Smooth muscle cell (in vitro differentiated cells): ENCODE measurements at regions not wholly inside any gene's neighbourhood (a gene's known extent, or its start where the extent isn't known, plus 50 kb on each side); places are given as distances from the start of the nearest gene placed in this dataset.

ENCODE experiments used
- DNase-seq: peaks from one replicate; lab custom pipeline; 2025; ENCODE audit not compliant: unreplicated experiment; lab: John Stamatoyannopoulos, UW
- H2AFZ ChIP-seq: fragments of 200-600 bp; sonication (generic); 2 replicates; pipeline ENCODE4 v1.6.0; 2016; ENCODE audit warnings: antibody characterized with exemption, low read depth, mild to moderate bottlenecking
- H3F3A ChIP-seq: fragments of 200-600 bp; sonication (generic); 2 replicates; pipeline ENCODE4 v1.6.0; 2017; ENCODE audit warnings: antibody characterized with exemption, low read depth
- H3K27ac ChIP-seq: fragments of 200-600 bp; sonication (generic); 2 replicates; pipeline ENCODE4 v1.5.1; 2016; ENCODE audit warnings: low read depth, mild to moderate bottlenecking
- H3K27me3 ChIP-seq: fragments of 200-600 bp; sonication (generic); 2 replicates; pipeline ENCODE4 v1.6.1; 2016; ENCODE audit warnings: low read depth, mild to moderate bottlenecking
- H3K36me3 ChIP-seq: fragments of 200-600 bp; sonication (generic); 2 replicates; pipeline ENCODE4 v1.5.1; 2016; ENCODE audit warnings: low read depth
- H3K4me1 ChIP-seq: fragments of 200-600 bp; sonication (generic); 2 replicates; pipeline ENCODE4 v1.5.1; 2016; ENCODE audit warnings: low read depth
- H3K4me2 ChIP-seq: fragments of 200-600 bp; sonication (generic); 2 replicates; pipeline ENCODE4 v1.6.0; 2016; ENCODE audit warnings: mild to moderate bottlenecking
- H3K4me3 ChIP-seq: fragments of 200-600 bp; sonication (generic); 2 replicates; pipeline ENCODE4 v1.5.1; 2016; ENCODE audit warnings: mild to moderate bottlenecking
- H3K79me2 ChIP-seq: fragments of 200-600 bp; sonication (generic); 2 replicates; pipeline ENCODE4 v1.6.0; 2016; ENCODE audit warnings: low read depth, mild to moderate bottlenecking
- H3K9ac ChIP-seq: fragments of 200-600 bp; sonication (generic); 2 replicates; pipeline ENCODE4 v1.6.0; 2016; ENCODE audit warnings: low read depth
- H3K9me3 ChIP-seq: fragments of 200-600 bp; sonication (generic); replicated peaks from 2 replicates; pipeline ENCODE4 v1.5.1; 2016; ENCODE audit warnings: low read depth
- H4K20me1 ChIP-seq: fragments of 200-600 bp; sonication (generic); 2 replicates; pipeline ENCODE4 v1.6.0; 2016; ENCODE audit warnings: low read depth
- WGBS: methylation state at CpG from one replicate; pipeline ENCODE4 v1.1.7; 2016; ENCODE audit warnings: low lambda C conversion rate; 5-methylcytosine and 5-hydroxymethylcytosine counted together
- TF ChIP-seq, protein P1 (sequence below): fragments of 200-600 bp; sonication (generic); IDR thresholded peaks from 2 replicates; pipeline ENCODE4 v1.5.1; 2017; ENCODE audit warnings: borderline replicate concordance, mild to moderate bottlenecking, antibody characterized with exemption; ENCODE audit not compliant: insufficient read depth, poor library complexity, severe bottlenecking

DNA sequence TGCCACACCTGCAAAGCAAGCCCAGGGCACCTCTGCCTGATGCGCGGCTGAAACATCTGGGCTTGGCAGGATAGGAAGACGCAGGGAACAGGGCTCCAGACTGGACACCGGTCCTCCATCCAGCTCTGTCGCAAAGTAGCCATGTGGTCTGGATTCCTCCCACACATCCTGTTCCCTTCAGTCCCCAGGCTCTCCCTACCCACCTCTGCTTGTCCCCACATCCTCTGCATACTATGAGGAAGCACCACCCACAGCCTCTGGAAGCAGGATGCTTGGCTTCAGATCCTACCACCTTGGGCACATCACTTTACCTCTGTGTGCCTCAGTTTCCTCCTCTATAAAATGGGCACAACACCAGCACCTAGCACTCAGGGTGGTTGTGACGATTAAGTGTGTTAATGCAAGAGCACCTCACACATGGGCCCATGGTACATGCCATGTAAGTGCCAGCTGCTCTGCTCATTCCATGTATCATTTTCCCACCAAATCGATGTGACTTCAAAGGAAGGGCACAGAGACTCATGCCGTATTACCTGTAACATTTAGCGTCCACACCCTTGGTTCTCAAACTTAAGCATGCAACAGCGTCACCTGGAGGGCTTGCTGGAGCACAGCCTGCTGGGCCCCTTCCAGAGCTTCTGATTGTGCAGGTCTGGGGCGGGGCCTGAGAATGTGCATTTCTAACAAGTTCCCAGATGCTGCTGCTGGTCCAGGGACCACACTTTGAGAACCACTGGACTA lies 138.6 kb upstream of the SDK2 start:
- DNase-seq = no peak
- Histone ChIP-seq H3K4me3 (no peak overlapping the region), H3K4me2 (no peak overlapping the region), H2AFZ (no peak overlapping the region), H3K79me2 (no peaks in the 10 kb centered on the region), H4K20me1 (no peaks in the 10 kb centered on the region), H3K27ac (no peak overlapping the region), H3K9me3 (no peaks in the 10 kb centered on the region), H3K36me3 (no peaks in the 10 kb centered on the region), H3K27me3 (peaks cover 47% of the 10 kb centered on the region), H3K4me1 (peaks cover 20% of the 10 kb centered on the region), H3K9ac (no peak overlapping the region), H3F3A (no peaks in the 10 kb centered on the region)
- 69% methylated on average over 11 of the region's 11 CpGs for WGBS
- TF ChIP-seq, protein P1, sequence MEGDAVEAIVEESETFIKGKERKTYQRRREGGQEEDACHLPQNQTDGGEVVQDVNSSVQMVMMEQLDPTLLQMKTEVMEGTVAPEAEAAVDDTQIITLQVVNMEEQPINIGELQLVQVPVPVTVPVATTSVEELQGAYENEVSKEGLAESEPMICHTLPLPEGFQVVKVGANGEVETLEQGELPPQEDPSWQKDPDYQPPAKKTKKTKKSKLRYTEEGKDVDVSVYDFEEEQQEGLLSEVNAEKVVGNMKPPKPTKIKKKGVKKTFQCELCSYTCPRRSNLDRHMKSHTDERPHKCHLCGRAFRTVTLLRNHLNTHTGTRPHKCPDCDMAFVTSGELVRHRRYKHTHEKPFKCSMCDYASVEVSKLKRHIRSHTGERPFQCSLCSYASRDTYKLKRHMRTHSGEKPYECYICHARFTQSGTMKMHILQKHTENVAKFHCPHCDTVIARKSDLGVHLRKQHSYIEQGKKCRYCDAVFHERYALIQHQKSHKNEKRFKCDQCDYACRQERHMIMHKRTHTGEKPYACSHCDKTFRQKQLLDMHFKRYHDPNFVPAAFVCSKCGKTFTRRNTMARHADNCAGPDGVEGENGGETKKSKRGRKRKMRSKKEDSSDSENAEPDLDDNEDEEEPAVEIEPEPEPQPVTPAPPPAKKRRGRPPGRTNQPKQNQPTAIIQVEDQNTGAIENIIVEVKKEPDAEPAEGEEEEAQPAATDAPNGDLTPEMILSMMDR = peak; percentile 9

- no peaks in the 10 kb centered on the region for H3K9me3 ChIP-seq
- no peak overlapping the region for H3K9ac ChIP-seq
- TF ChIP-seq, protein P1 = no peak
- H3K36me3 ChIP-seq = no peaks in the 10 kb centered on the region
- H4K20me1 ChIP-seq = no peaks in the 10 kb centered on the region
- H2AFZ ChIP-seq = no peak overlapping the region
- WGBS = 85% methylated on average over 6 of the region's 6 CpGs
- peaks cover 47% of the 10 kb centered on the region for H3K27me3 ChIP-seq
- no peaks in the 10 kb centered on the region for H3F3A ChIP-seq
- H3K4me3 ChIP-seq = no peak overlapping the region
- no peak overlapping the region for H3K27ac ChIP-seq
- H3K4me2 ChIP-seq = no peak overlapping the region
- peaks cover 24% of the 10 kb centered on the region for H3K4me1 ChIP-seq
- H3K79me2 ChIP-seq = no peaks in the 10 kb centered on the region
- no peak for DNase-seq
Observed at GRCh38 chr17:73783382-73783766, 139.1 kb upstream of the SDK2 start.

- H3K4me2 ChIP-seq = no peak overlapping the region
- H3K79me2 ChIP-seq = no peaks in the 10 kb centered on the region
- no peak overlapping the region for H3K4me3 ChIP-seq
- no peak for DNase-seq
- peaks cover 47% of the 10 kb centered on the region for H3K27me3 ChIP-seq
- H3K9me3 ChIP-seq = no peaks in the 10 kb centered on the region
- 84% methylated on average over 11 of the region's 11 CpGs for WGBS
- H4K20me1 ChIP-seq = no peaks in the 10 kb centered on the region
- H2AFZ ChIP-seq = no peak overlapping the region
- H3K27ac ChIP-seq = no peak overlapping the region
- TF ChIP-seq, protein P1 = no peak
- no peaks in the 10 kb centered on the region for H3K36me3 ChIP-seq
- peaks cover 25% of the 10 kb centered on the region for H3K4me1 ChIP-seq
- no peak overlapping the region for H3K9ac ChIP-seq
- H3F3A ChIP-seq = no peaks in the 10 kb centered on the region
Observed at GRCh38 chr17:73783945-73784603, 139.8 kb upstream of the SDK2 start.
